ENCODE measurements at regions not wholly inside any gene's neighbourhood (a gene's known extent, or its start where the extent isn't known, plus 50 kb on each side); places are given as distances from the start of the nearest gene placed in this dataset.

DNA sequence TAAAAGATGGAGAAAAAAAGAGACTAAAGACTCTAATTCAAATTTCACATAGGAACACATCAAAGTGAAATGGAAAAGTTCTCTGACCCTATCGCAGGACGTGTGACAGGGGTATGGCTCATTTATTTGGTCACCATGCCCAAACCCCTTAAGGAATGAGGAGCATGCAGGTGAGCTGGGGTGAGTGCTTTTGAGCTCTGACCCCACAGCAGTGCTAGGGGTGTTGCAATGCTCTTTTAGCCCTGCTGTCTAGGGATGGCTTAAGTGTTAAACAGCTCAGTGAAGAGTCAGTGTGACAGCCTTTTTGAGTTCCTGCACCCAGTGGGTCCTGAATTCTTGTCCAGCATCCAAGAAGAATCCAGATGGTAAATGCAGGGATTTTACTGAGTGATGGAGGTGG, 143.0 kb upstream of the ANKRD55 start (continued):
- TF ChIP-seq, protein P1, sequence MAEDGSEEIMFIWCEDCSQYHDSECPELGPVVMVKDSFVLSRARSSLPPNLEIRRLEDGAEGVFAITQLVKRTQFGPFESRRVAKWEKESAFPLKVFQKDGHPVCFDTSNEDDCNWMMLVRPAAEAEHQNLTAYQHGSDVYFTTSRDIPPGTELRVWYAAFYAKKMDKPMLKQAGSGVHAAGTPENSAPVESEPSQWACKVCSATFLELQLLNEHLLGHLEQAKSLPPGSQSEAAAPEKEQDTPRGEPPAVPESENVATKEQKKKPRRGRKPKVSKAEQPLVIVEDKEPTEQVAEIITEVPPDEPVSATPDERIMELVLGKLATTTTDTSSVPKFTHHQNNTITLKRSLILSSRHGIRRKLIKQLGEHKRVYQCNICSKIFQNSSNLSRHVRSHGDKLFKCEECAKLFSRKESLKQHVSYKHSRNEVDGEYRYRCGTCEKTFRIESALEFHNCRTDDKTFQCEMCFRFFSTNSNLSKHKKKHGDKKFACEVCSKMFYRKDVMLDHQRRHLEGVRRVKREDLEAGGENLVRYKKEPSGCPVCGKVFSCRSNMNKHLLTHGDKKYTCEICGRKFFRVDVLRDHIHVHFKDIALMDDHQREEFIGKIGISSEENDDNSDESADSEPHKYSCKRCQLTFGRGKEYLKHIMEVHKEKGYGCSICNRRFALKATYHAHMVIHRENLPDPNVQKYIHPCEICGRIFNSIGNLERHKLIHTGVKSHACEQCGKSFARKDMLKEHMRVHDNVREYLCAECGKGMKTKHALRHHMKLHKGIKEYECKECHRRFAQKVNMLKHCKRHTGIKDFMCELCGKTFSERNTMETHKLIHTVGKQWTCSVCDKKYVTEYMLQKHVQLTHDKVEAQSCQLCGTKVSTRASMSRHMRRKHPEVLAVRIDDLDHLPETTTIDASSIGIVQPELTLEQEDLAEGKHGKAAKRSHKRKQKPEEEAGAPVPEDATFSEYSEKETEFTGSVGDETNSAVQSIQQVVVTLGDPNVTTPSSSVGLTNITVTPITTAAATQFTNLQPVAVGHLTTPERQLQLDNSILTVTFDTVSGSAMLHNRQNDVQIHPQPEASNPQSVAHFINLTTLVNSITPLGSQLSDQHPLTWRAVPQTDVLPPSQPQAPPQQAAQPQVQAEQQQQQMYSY (CRISPR knock-in tag; IDR thresholded peaks at IDR 0.05) = no peak
- no peak for TF ChIP-seq ZKSCAN8 (CRISPR knock-in tag; IDR thresholded peaks at IDR 0.05; ENCODE audit: borderline replicate concordance)
- TF ChIP-seq NR2C2 (CRISPR knock-in tag; IDR thresholded peaks at IDR 0.05; ENCODE audit: borderline replicate concordance) = 0 out of 2 replicates have a peak, but pooled peaks have one; percentile 30
- peak; percentile 21; the same call in 1 of the 2 replicates for TF ChIP-seq FOXA3 (CRISPR knock-in tag; IDR thresholded peaks at IDR 0.05)
- TF ChIP-seq ZBTB10 (CRISPR knock-in tag; IDR thresholded peaks at IDR 0.05; ENCODE audit: borderline replicate concordance) = no peak
- 0 out of 2 replicates have a peak, but pooled peaks have one; percentile 18 for TF ChIP-seq ZNF609 (CRISPR knock-in tag; IDR thresholded peaks at IDR 0.05; ENCODE audit: borderline replicate concordance)
- no peak for TF ChIP-seq ZNF605 (CRISPR knock-in tag; IDR thresholded peaks at IDR 0.05)
- no peak for TF ChIP-seq ZNF30 (CRISPR knock-in tag; IDR thresholded peaks at IDR 0.05)
- no peak for TF ChIP-seq NR2F6 (IDR thresholded peaks at IDR 0.05)
- peak; percentile 52; the same call in 1 of the 2 replicates for TF ChIP-seq NR2F6 (CRISPR knock-in tag; IDR thresholded peaks at IDR 0.05)
- no peak for TF ChIP-seq JDP2 (CRISPR knock-in tag; IDR thresholded peaks at IDR 0.05; ENCODE audit: borderline replicate concordance)
- TF ChIP-seq ZNF44 (CRISPR knock-in tag; IDR thresholded peaks at IDR 0.05) = no peak
- TF ChIP-seq FOXM1 (CRISPR knock-in tag; IDR thresholded peaks at IDR 0.05) = no peak
- TF ChIP-seq SOX13 (IDR thresholded peaks at IDR 0.05) = no peak
- TF ChIP-seq SOX13 (CRISPR knock-in tag; conservative IDR thresholded peaks at IDR 0.05 in 1 of 2, IDR thresholded peaks at IDR 0.05 in 1 of 2) = peak in 1 of 2 experiments; percentile 36; a peak in 1 of 4 replicates
- TF ChIP-seq ARID2 (CRISPR knock-in tag; IDR thresholded peaks at IDR 0.05; ENCODE audit: borderline replicate concordance) = no peak
- peak; percentile 37; the same call in 1 of the 2 replicates for TF ChIP-seq GATAD2A (CRISPR knock-in tag; IDR thresholded peaks at IDR 0.05)
- TF ChIP-seq, protein P2, sequence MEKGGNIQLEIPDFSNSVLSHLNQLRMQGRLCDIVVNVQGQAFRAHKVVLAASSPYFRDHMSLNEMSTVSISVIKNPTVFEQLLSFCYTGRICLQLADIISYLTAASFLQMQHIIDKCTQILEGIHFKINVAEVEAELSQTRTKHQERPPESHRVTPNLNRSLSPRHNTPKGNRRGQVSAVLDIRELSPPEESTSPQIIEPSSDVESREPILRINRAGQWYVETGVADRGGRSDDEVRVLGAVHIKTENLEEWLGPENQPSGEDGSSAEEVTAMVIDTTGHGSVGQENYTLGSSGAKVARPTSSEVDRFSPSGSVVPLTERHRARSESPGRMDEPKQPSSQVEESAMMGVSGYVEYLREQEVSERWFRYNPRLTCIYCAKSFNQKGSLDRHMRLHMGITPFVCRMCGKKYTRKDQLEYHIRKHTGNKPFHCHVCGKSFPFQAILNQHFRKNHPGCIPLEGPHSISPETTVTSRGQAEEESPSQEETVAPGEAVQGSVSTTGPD (CRISPR knock-in tag; IDR thresholded peaks at IDR 0.05) = no peak
- TF ChIP-seq FOSL2 (CRISPR knock-in tag; IDR thresholded peaks at IDR 0.05) = peak; percentile 41

All from HepG2 (cell line).